ENCODE measurements at regions not wholly inside any gene's neighbourhood (a gene's known extent, or its start where the extent isn't known, plus 50 kb on each side); places are given as distances from the start of the nearest gene placed in this dataset.

GRCh38 chr7:49643321-49643720, 130.1 kb upstream of the VWC2 start:
- BruUV-seq (replicated peaks), result no TSS peak
- no peak overlapping the region for H3K27ac ChIP-seq (ENCODE audit: insufficient read depth, low read length)
- WGBS, 2 experiments (ENCODE audit: extremely low coverage in 2 of 2, insufficient read length in 1 of 2), result no CpG with 5 or more reads among the region's 5 CpGs
- no peak overlapping the region for H3K4ac ChIP-seq (ENCODE audit: low read depth, low read length)
- H2AK9ac ChIP-seq (replicated peaks; ENCODE audit: low read depth, low read length, poor library complexity), result no peak overlapping the region
- H2BK15ac ChIP-seq (ENCODE audit: low read depth, low read length), result no peak overlapping the region
- DNase-seq (no peak), ATAC-seq (ENCODE audit: low read depth) (no peak)
- H4K5ac ChIP-seq (ENCODE audit: low read depth, low read length), result no peak overlapping the region
- ChIA-PET POLR2A (ENCODE audit: unreplicated experiment) (no interaction called here), CTCF (no interaction called here)
- no peak overlapping the region for H2AFZ ChIP-seq (replicated peaks; ENCODE audit: low read length, poor library complexity)
- H4K8ac ChIP-seq (ENCODE audit: low read depth in 2 of 2, low read length in 2 of 2), result no peak overlapping the region
- H4K20me1 ChIP-seq (ENCODE audit: insufficient read depth, low read length), result no peaks in the 10 kb centered on the region
- no peak overlapping the region for H4K91ac ChIP-seq (ENCODE audit: insufficient read depth, low read depth, low read length)
- TF ChIP-seq ELK1 (IDR thresholded peaks at IDR 0.05; ENCODE audit: borderline replicate concordance, low read depth, low read length) (no peak), MAFK (IDR thresholded peaks at IDR 0.05; ENCODE audit: low read depth, low read length) (no peak), MAZ (IDR thresholded peaks at IDR 0.05; ENCODE audit: borderline replicate concordance, low read depth, low read length) (no peak), MXI1 (IDR thresholded peaks at IDR 0.05; ENCODE audit: borderline replicate concordance, low read depth, low read length) (no peak), RFX5 (IDR thresholded peaks at IDR 0.05; ENCODE audit: low read depth, low read length) (no peak), CTCF (conservative IDR thresholded peaks at IDR 0.05; ENCODE audit: low read depth, low read length) (no peak), SMC3 (IDR thresholded peaks at IDR 0.05; ENCODE audit: low read depth, low read length) (no peak), CHD1 (IDR thresholded peaks at IDR 0.05; ENCODE audit: low read depth, low read length) (no peak), NFE2L2 (IDR thresholded peaks at IDR 0.05; ENCODE audit: low read depth, low read length) (no peak)
- H2BK120ac ChIP-seq (ENCODE audit: low read depth, low read length), result no peak overlapping the region
- no peak overlapping the region for H3K4me2 ChIP-seq (ENCODE audit: low read depth, low read length)
- peaks cover 12% of the 10 kb centered on the region for H3K9me3 ChIP-seq (ENCODE audit: control insufficient read depth, insufficient read depth, low read length)
- H3K56ac ChIP-seq (ENCODE audit: extremely low read depth, insufficient read depth, low read length), result no peak overlapping the region
- no peak overlapping the region for H2BK5ac ChIP-seq (ENCODE audit: low read depth, low read length, poor library complexity, severe bottlenecking)
- no peaks in the 10 kb centered on the region for H3K36me3 ChIP-seq (ENCODE audit: control insufficient read depth, insufficient read depth, low read length)
- H3K27me3 ChIP-seq (ENCODE audit: control insufficient read depth, insufficient read depth, low read length), result no peaks in the 10 kb centered on the region
- intact Hi-C loops (cut with micrococcal nuclease), result no loop called here
- dilution Hi-C loops (cut with HindIII; ENCODE audit: low sequenced_read_pairs, unreplicated experiment), result no loop called here
- in situ Hi-C loops (cut with MboI; ENCODE audit: low sequenced_read_pairs), result no loop called here
- no peaks in the 10 kb centered on the region for H3K4me1 ChIP-seq (ENCODE audit: control insufficient read depth, insufficient read depth, low read length)
- no peak overlapping the region for H3K9ac ChIP-seq (ENCODE audit: low read depth, low read length)
- H3K14ac ChIP-seq (replicated peaks; ENCODE audit: low read depth, low read length), result no peak overlapping the region
- no peak overlapping the region for H3K4me3 ChIP-seq (ENCODE audit: insufficient read depth, low read depth, low read length)
- H2AK5ac ChIP-seq (ENCODE audit: low read depth, low read length), result no peak overlapping the region
- no peak overlapping the region for H2BK20ac ChIP-seq (ENCODE audit: low read depth, low read length)
- H3K79me1 ChIP-seq (ENCODE audit: low read depth in 1 of 2, low read length in 2 of 2), result no peaks in the 10 kb centered on the region
- no peaks in the 10 kb centered on the region for H3K9me1 ChIP-seq (ENCODE audit: insufficient read depth, low read length)
- no peak overlapping the region for H3K18ac ChIP-seq (ENCODE audit: low read depth, low read length)
- no peak overlapping the region for H3K23ac ChIP-seq (ENCODE audit: low read depth, low read length)

Data from IMR-90 (cell line).